ENCODE measurements at regions not wholly inside any gene's neighbourhood (a gene's known extent, or its start where the extent isn't known, plus 50 kb on each side); places are given as distances from the start of the nearest gene placed in this dataset.

- TF ChIP-seq, protein P1, sequence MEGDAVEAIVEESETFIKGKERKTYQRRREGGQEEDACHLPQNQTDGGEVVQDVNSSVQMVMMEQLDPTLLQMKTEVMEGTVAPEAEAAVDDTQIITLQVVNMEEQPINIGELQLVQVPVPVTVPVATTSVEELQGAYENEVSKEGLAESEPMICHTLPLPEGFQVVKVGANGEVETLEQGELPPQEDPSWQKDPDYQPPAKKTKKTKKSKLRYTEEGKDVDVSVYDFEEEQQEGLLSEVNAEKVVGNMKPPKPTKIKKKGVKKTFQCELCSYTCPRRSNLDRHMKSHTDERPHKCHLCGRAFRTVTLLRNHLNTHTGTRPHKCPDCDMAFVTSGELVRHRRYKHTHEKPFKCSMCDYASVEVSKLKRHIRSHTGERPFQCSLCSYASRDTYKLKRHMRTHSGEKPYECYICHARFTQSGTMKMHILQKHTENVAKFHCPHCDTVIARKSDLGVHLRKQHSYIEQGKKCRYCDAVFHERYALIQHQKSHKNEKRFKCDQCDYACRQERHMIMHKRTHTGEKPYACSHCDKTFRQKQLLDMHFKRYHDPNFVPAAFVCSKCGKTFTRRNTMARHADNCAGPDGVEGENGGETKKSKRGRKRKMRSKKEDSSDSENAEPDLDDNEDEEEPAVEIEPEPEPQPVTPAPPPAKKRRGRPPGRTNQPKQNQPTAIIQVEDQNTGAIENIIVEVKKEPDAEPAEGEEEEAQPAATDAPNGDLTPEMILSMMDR (conservative IDR thresholded peaks at IDR 0.05; ENCODE audit: low read depth in 2 of 2), result no peak
Measured at GRCh38 chr4:153927451-153927850, 138.6 kb upstream of the SFRP2 start (continued).

- Mint-ChIP-seq H3K27me3 (ENCODE audit: insufficient read depth, low read depth, poor library complexity) (no peaks in the 10 kb centered on the region), H3K27ac (no peak overlapping the region), H3K4me1 (no peaks in the 10 kb centered on the region), H3K9me3 (no peaks in the 10 kb centered on the region), H3K36me3 (ENCODE audit: low read depth) (no peaks in the 10 kb centered on the region), H3K4me3 (no peak overlapping the region)
- Histone ChIP-seq H3F3A (replicated peaks; ENCODE audit: low read depth) (no peaks in the 10 kb centered on the region), H3K4me2 (no peak overlapping the region), H3K27ac (ENCODE audit: low read depth) (no peak overlapping the region), H2AFZ (no peak overlapping the region), H3K27me3 (ENCODE audit: insufficient read depth) (no peaks in the 10 kb centered on the region), H3K9me2 (ENCODE audit: insufficient read depth) (peaks cover 9% of the 10 kb centered on the region; the same call in 1 of the 2 replicates), H3K4me3 (no peak overlapping the region), H4K20me1 (replicated peaks; ENCODE audit: insufficient read depth) (no peaks in the 10 kb centered on the region), H3K79me2 (replicated peaks; ENCODE audit: insufficient read depth) (no peaks in the 10 kb centered on the region), H3K36me3 (ENCODE audit: insufficient read depth) (no peaks in the 10 kb centered on the region), H3K4me1 (ENCODE audit: insufficient read depth) (no peaks in the 10 kb centered on the region)
- no peak for ATAC-seq
- DNase-seq (ENCODE audit: low spot score), result no peak
- no peak for TF ChIP-seq JUNB (IDR thresholded peaks at IDR 0.05; ENCODE audit: unreplicated experiment)
- no peak for TF ChIP-seq CREB1 (CRISPR knock-in tag; IDR thresholded peaks at IDR 0.05; ENCODE audit: low read depth)
- no peak for TF ChIP-seq STAT1 (IDR thresholded peaks at IDR 0.05; ENCODE audit: unreplicated experiment)
- TF ChIP-seq EZH2phosphoT487 (IDR thresholded peaks at IDR 0.05; ENCODE audit: unreplicated experiment), result no peak
- TF ChIP-seq, protein P1 (conservative IDR thresholded peaks at IDR 0.05; ENCODE audit: low read depth in 2 of 2), result no peak
- TF ChIP-seq, protein P2, sequence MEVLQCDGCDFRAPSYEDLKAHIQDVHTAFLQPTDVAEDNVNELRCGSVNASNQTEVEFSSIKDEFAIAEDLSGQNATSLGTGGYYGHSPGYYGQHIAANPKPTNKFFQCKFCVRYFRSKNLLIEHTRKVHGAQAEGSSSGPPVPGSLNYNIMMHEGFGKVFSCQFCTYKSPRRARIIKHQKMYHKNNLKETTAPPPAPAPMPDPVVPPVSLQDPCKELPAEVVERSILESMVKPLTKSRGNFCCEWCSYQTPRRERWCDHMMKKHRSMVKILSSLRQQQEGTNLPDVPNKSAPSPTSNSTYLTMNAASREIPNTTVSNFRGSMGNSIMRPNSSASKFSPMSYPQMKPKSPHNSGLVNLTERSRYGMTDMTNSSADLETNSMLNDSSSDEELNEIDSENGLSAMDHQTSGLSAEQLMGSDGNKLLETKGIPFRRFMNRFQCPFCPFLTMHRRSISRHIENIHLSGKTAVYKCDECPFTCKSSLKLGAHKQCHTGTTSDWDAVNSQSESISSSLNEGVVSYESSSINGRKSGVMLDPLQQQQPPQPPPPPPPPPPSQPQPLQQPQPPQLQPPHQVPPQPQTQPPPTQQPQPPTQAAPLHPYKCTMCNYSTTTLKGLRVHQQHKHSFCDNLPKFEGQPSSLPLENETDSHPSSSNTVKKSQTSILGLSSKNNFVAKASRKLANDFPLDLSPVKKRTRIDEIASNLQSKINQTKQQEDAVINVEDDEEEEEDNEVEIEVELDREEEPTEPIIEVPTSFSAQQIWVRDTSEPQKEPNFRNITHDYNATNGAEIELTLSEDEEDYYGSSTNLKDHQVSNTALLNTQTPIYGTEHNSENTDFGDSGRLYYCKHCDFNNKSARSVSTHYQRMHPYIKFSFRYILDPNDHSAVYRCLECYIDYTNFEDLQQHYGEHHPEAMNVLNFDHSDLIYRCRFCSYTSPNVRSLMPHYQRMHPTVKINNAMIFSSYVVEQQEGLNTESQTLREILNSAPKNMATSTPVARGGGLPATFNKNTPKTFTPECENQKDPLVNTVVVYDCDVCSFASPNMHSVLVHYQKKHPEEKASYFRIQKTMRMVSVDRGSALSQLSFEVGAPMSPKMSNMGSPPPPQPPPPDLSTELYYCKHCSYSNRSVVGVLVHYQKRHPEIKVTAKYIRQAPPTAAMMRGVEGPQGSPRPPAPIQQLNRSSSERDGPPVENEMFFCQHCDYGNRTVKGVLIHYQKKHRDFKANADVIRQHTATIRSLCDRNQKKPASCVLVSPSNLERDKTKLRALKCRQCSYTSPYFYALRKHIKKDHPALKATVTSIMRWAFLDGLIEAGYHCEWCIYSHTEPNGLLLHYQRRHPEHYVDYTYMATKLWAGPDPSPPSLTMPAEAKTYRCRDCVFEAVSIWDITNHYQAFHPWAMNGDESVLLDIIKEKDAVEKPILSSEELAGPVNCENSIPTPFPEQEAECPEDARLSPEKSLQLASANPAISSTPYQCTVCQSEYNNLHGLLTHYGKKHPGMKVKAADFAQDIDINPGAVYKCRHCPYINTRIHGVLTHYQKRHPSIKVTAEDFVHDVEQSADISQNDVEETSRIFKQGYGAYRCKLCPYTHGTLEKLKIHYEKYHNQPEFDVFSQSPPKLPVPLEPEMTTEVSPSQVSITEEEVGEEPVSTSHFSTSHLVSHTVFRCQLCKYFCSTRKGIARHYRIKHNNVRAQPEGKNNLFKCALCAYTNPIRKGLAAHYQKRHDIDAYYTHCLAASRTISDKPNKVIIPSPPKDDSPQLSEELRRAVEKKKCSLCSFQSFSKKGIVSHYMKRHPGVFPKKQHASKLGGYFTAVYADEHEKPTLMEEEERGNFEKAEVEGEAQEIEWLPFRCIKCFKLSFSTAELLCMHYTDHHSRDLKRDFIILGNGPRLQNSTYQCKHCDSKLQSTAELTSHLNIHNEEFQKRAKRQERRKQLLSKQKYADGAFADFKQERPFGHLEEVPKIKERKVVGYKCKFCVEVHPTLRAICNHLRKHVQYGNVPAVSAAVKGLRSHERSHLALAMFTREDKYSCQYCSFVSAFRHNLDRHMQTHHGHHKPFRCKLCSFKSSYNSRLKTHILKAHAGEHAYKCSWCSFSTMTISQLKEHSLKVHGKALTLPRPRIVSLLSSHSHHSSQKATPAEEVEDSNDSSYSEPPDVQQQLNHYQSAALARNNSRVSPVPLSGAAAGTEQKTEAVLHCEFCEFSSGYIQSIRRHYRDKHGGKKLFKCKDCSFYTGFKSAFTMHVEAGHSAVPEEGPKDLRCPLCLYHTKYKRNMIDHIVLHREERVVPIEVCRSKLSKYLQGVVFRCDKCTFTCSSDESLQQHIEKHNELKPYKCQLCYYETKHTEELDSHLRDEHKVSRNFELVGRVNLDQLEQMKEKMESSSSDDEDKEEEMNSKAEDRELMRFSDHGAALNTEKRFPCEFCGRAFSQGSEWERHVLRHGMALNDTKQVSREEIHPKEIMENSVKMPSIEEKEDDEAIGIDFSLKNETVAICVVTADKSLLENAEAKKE (CRISPR knock-in tag; IDR thresholded peaks at IDR 0.05), result no peak
- TF ChIP-seq ZNF114 (CRISPR knock-in tag; IDR thresholded peaks at IDR 0.05), result no peak
- TF ChIP-seq EZH2 (IDR thresholded peaks at IDR 0.05; ENCODE audit: low read depth, unreplicated experiment), result no peak
- TF ChIP-seq NANOG (IDR thresholded peaks at IDR 0.05; ENCODE audit: borderline replicate concordance), result no peak
- no peak for TF ChIP-seq POLR2AphosphoS5 (IDR thresholded peaks at IDR 0.05; ENCODE audit: low read depth)
- TF ChIP-seq ZNF331 (CRISPR knock-in tag; IDR thresholded peaks at IDR 0.05; ENCODE audit: low read depth), result no peak
- TF ChIP-seq REST (IDR thresholded peaks at IDR 0.05; ENCODE audit: unreplicated experiment), result no peak
Measured at GRCh38 chr4:153922148-153922547, 133.3 kb upstream of the SFRP2 start.
